GM18520 (cell line): ENCODE measurements at regions not wholly inside any gene's neighbourhood (a gene's known extent, or its start where the extent isn't known, plus 50 kb on each side); places are given as distances from the start of the nearest gene placed in this dataset.
"Not testable (repeated sequence)": the region's sequence is repeated elsewhere in the genome, so short reads cannot be mapped to it uniquely, and the experiment has no call there.

Source experiments
- ATAC-seq: cut with Tn5 transposase; IDR thresholded peaks from one replicate; pipeline ENCODE4 v1.9.1; 2021; ENCODE audit not compliant: unreplicated experiment

DNA sequence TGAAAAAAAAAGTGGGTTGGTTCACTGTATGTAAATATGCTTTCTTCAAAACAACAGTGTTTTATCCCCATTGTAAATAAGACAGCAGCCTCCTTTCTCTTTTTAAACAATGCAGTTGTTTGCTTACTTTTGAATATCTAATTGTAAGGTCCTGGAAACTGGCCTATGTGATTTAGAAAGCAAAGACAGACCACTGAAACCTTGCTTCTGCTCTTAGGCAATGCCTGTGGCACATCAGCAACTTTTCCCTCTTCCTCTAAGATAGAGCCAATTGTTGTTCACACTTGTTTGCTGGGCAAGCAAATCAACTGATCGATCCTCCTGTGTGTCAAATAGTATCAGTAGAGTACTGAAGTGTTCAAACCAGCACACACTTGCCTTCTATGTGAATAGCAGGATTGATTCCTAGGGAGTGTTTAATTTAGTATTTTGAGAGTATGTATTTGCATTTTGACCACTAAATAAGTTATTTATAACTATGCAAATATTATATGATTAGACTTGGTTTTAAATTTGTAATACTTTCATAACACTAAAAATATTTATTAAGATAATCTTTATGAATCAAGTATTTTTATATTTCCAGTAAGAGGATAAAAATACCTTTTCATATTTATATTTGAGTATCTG, 55.4 kb upstream of the GRPR start:
- ATAC-seq = peak; percentile 70

DNA sequence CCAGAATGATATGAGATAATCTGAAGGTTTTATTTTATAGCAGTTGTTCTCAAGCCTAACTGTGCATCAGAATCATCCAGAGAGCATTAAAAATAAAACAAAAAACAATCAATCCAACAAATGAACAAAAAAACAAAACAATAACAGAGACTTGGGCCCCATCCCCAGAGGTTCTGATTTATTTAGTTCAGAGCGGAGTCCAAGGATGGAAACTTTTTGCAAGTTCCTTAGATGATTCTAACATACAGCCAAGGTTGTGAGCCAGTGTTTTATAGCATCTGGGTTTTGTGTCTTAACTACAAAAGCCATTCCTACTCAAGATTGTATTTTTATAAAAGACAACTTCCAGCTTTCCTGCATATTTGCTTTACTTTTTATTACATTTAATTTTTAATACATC, 59.4 kb upstream of the GRPR start:
- ATAC-seq = no peak

- no peak for ATAC-seq
Observed at GRCh38 chrX:16063141-16063540, 60.2 kb upstream of the GRPR start.

- no peak for ATAC-seq
Observed at GRCh38 chrX:16061296-16061695, 62.1 kb upstream of the GRPR start.

- no peak for ATAC-seq
Observed at GRCh38 chrX:16060252-16060651, 63.1 kb upstream of the GRPR start.

- ATAC-seq = not testable (repeated sequence)
Observed at GRCh38 chrX:16049126-16049525, 74.2 kb upstream of the GRPR start.

DNA sequence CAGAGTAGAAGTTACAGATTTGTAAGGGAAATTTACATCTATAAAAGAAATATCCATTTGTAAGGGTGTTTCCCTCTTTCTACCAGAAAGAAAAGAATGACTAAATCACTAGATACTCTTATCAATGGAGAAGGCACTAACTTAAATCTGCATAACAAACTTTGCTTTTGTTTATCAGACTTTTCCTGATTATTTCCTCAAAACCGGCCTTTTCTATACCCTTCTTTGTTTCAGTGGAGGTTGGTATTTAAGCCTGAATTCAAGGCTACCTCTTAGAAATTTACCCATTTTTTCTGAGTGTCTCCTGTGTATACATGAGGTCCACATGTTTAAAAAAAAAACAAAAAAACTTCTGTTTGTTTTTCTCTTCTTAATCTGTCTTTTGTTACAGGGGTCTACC, 80.4 kb upstream of the GRPR start:
- no peak for ATAC-seq

DNA sequence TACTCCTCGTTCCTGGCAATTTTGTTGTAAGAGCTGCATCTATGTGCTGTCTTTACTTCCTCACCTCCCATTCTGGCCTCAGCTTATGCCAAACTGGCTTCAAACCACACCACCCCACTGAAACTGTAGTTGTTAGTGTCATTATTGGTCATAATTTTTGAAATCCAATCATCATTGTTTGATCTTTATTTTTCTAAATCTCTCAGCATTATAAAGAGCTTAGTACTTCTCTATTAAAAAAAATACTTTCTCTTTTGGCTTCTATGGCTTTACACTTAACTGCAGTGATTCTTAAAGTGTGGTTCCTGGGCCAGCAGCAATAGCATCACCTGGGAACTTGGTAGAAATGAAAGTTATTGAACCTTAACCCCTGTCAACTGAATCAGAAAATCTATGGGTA, 83.5 kb upstream of the GRPR start:
- no peak for ATAC-seq

DNA sequence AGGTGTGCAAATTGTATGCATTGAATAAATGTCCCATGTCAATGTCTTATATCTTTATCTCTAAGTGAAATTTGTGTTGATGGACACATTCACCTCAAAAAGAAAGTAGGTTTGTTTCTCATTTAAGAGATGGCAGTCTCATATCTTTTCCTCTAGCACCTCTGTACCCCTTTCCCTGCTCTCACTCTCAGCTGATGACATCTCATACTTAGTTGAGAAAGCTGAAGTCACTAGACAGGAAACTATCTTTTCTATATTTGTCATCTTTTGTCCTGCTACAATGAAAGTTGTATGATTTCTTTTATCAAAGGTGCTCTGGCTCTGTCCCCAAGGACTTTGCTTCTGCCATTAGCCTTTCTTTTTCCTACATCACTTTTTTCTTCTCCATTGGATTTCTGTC, 84.0 kb upstream of the GRPR start:
- ATAC-seq = no peak

GRCh38 chrX:16033331-16033730, 90.0 kb upstream of the GRPR start:
- ATAC-seq = no peak

DNA sequence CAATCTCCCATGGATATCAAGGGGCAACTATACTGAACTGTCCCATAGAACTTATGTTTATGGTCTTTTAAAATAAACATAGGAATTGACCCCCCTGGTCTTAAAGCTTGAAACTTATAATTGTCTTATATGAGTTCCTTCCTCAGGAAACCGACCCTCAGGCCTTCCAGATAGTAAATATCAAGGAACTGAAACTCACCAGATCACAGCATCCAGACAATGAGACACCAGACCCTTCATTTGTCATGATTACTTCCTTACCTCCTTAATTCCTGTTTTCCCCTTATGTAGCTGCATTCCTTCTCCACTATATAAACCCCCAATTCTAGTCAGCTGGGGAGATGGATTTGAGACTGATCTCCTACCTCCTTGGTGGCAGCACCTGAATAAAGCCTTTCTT, 94.8 kb upstream of the GRPR start:
- ATAC-seq = no peak

DNA sequence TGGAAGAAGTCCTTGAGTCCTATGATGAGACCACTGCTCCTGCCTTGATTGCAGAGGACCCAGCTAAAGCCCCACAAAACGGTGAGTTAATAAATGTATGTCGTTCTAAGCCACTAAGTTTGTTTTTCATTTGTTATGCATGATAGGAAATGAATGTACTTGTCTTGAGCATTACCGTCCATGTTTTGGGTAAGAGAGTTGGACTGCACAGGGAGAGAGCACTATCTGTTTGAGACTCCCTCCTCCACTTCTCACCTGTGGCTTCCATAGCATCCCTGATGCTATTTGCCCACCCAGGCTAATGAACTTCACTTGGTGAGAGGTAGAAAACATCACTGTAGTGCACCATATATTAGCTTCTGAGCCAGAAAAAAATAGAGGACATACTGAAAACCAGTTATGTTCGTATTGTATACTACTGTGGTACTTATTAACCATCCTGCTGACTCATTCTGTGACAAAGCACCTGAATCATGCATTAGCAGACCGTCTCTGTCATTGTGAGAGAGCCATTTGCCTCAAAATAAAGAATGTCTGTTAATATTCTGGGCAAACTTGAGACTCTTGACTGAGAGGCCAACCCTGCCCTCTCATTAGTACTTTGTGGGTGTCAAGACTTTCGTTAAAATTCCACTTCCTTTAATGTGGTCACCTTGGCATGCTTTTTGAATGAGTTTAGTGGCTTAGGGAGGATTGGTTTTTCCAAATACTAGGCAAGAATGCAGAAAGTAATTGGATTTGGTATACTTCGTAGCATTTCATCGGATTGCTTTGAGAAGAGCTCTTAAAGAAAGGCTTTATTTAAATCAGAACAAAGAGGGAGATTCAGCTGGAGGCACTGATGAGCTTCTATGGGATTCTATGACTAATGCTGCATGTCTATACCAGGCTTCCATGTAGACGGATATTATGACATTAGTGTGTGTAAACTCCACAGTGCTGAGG, 99.3 kb upstream of the GRPR start:
- ATAC-seq = peak; percentile 95

DNA sequence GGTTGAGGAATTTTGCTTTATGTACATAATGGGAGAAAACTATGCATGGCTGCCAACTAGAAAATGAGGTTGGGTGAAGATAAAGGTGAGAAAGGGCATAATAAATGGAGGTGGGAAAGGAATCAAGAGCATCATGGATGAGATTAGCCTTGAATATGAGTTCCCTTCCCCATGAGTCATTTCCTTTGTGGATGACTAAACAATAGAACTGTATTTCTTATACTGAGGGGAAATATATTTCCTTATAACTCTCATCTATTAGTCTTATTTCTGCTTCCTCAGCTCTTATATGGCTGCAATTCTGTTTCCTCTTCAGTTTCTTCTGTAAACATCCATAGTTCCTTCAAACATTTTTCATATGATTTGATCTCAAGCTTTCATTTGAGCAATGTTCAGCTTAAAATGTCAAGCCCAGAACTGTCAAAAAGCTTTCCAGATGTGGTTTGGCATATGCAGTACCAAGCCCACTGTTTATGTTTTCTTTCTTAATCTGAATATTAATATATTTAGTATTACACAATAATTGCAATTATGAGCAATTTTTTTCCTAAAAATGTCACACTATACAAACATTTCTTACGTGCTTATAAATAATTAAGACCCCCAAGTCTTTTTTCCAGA, 100.7 kb upstream of the GRPR start:
- no peak for ATAC-seq

DNA sequence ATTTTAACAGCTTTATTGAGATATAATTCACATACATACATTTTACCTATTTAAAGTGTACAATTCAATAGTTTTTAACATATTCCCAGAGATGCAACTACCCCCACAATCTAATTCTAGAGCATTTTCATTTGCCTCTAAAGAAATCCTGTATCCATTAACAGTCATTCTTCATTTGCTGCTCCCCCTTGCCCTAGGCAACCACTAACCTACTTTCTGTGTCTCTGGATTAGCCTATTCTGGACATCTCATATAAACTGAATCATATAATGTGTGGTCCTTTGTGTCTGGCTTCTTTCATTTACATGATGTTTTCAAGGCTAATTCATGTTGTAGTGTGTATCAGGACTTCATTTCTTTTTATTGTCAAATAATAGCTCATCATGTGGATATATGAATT, 105.1 kb upstream of the GRPR start:
- ATAC-seq = no peak

DNA sequence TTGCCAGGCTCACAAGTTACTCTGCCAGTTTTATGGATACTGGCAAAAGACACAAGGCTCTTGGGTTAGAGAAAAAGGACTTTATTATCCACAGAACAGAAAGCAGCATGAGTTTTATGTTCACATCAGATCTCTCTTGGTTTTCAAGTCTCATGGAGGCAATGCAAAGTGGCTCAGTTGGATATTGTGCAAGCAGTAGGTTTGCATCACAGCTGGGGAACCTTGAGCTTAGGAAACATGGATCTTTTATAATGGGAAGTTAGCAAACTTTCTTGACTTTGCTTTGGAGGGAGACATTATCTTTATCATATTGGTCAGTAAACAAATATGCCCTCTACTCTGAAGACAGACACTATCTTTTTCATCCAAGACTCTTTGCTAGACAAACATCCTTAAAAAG, 109.2 kb upstream of the GRPR start:
- no peak for ATAC-seq

DNA sequence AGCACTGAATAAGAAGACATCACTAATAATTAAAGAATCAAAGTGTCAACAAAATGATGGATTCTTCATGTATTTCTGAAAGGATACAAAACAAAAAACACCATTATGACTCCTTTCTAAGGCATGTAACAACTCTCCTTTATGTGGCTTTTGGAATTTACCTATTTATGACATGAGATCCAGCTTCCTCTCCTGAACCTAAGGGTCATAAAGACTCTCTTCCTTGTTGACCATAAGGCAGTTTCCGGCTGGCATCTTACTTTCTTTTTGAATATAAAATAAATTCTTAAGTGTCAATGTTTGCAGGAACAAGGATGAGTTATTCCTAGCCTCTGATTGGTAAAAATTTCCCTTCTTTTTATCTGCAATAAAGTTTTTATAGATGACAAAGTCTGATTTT, 111.1 kb upstream of the GRPR start:
- ATAC-seq = no peak

DNA sequence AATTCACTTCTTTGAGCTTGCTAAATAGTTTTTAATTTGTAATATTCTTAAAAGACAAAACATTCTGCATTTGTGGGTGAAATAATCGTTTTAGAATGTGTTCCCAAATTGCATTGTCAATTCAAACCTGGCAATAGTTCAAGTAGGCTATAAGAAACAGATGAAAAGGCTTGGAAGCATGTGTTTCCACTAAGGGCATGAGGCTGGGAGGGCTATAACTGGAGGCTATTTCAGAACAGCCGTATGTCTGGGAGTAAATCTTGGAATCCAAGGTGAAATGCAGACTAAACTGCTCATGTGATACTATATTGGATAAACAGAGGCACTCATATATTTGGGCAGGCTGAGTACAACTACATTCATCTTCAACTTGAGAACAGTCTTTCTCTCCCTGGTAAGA, 117.4 kb upstream of the GRPR start:
- ATAC-seq = no peak

- no peak for ATAC-seq
Observed at GRCh38 chrX:16002185-16002584, 121.2 kb upstream of the GRPR start.

- ATAC-seq = no peak
Observed at GRCh38 chrX:15998350-15998749, 125.0 kb upstream of the GRPR start.

DNA sequence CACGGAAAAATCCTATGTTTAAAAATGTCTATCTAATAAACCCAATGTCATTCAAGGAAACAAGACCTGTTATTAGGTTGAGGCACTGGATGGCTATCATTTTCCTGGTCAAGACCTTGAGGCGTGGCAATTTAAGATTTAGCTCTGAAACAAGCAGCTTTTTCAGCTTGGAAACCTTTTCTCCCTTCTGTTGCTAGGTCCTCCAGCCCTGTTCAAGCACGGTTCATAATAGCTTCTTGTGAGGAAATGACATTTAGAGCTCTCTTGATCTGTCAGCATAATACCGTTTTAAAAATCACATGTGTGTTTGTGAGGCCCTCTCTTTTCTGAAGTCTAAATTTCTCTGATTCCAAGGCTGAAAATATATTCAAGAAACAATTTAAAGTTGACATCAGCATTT, 133.6 kb upstream of the GRPR start:
- ATAC-seq = no peak

DNA sequence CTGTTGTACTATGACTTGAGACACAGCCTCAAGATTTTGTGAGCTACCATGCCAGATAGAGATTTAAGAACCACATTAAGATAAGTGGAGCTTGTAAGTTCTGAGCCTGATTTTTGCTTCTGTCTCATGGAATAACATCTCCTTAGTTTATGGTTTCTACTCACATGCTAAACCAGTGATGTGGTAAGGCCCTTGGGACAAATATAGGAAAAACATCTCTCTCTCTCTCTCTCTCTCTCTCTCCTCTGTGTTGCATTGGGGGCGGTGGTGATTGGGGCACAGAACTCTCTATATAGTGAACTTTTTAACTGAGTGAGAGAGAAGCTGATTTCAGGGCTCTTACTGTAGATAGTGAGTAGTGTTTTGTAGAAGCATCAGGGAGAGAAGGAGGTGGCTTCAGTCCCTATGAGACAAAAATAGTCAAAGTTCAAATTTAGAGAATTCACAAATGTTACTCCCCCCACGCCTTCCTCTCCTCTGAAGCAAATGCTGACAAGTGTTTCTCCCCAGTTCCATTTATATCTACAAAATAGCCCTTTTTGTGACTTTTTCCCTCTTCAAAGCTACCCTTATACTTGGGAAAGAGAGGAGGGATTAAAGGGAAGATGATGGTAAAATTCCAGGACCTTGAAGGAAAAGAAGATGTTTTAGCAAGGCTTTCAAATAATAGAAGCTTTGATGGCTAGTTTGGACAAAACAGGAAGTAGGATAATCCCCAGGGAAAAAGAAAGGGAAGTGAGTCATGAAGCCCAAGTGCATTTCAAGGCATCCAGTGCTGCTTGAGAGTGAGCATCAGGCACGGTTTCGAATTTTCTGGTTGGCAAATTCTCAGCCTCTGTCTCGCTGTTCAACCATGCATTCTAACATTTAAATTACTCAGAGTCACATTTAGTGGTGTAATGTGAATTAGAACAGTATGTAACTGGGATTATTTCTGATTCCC, 134.3 kb upstream of the AP1S2 start:
- no peak for ATAC-seq
